Cardiac fibroblast (primary cell): ENCODE measurements at regions not wholly inside any gene's neighbourhood (a gene's known extent, or its start where the extent isn't known, plus 50 kb on each side); places are given as distances from the start of the nearest gene placed in this dataset.
A peak's percentile ranks its signal among the peaks of the same experiment; 100 is the strongest.

Source experiments
- DNase-seq, 2 donors: peaks; one replicate each; pipeline versions ENCODE4 v3.0.0 to v3.0.0-alpha.2; 2010; ENCODE audit warnings: low read depth in 2 of 2
- H3K4me3 ChIP-seq, 2 donors: replicated peaks in 1 of 2; 1 replicate in 1 of 2; 2 replicates in 1 of 2; pipeline ENCODE4 v1.5.1; 2011; ENCODE audit warnings: low read depth in 2 of 2, low read length in 2 of 2, mild to moderate bottlenecking in 2 of 2, moderate library complexity in 1 of 2
- TF ChIP-seq, protein P1 (sequence below): IDR thresholded peaks from one replicate; pipeline ENCODE4 v1.5.1; 2011; ENCODE audit warnings: low read depth, mild to moderate bottlenecking, low read length, inconsistent platforms

DNA sequence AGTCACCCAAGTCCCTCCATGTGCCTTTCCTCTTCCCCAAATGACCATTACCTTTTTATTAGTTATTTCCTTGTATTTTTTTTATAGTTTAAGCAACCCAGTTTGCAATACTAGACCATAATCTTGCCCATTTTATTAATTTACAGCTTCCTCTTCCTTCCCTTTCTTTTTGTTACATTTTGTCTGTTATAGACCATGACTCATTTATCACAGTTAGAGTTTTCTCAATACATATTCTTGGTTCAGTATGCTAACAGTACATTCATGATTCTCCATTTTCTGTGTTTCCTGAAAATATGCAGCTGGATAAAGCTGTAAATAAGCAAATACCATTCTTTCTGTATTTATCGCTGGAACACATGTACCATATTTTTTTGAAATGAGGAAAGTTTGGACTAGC lies 376.7 kb upstream of the RAG2 start:
- TF ChIP-seq, protein P1, sequence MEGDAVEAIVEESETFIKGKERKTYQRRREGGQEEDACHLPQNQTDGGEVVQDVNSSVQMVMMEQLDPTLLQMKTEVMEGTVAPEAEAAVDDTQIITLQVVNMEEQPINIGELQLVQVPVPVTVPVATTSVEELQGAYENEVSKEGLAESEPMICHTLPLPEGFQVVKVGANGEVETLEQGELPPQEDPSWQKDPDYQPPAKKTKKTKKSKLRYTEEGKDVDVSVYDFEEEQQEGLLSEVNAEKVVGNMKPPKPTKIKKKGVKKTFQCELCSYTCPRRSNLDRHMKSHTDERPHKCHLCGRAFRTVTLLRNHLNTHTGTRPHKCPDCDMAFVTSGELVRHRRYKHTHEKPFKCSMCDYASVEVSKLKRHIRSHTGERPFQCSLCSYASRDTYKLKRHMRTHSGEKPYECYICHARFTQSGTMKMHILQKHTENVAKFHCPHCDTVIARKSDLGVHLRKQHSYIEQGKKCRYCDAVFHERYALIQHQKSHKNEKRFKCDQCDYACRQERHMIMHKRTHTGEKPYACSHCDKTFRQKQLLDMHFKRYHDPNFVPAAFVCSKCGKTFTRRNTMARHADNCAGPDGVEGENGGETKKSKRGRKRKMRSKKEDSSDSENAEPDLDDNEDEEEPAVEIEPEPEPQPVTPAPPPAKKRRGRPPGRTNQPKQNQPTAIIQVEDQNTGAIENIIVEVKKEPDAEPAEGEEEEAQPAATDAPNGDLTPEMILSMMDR, result no peak
- H3K4me3 ChIP-seq, result no peak overlapping the region
- no peak for DNase-seq

DNA sequence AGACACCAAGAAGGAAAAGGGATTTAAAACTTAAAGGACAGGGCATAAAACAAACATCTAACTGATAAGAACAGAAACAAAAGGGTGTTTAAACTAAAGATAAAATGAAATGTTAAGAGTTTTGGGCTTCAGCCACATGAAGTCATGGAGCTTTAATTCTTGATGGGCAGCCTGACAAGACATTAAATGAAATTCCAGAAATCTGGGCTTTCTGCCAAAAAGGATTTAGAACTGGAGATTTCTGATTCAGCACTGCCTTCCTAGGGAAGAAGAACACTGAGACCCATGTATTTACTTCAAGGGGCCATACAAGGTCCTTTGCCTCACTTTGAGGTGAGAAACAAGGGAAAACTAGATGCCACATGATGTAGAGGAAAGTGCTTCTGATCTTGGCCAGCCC lies 355.9 kb upstream of the RAG2 start:
- no peak overlapping the region for H3K4me3 ChIP-seq
- DNase-seq, result peak in 1 of 2 donors; percentile 4
- TF ChIP-seq, protein P1, result no peak

DNA sequence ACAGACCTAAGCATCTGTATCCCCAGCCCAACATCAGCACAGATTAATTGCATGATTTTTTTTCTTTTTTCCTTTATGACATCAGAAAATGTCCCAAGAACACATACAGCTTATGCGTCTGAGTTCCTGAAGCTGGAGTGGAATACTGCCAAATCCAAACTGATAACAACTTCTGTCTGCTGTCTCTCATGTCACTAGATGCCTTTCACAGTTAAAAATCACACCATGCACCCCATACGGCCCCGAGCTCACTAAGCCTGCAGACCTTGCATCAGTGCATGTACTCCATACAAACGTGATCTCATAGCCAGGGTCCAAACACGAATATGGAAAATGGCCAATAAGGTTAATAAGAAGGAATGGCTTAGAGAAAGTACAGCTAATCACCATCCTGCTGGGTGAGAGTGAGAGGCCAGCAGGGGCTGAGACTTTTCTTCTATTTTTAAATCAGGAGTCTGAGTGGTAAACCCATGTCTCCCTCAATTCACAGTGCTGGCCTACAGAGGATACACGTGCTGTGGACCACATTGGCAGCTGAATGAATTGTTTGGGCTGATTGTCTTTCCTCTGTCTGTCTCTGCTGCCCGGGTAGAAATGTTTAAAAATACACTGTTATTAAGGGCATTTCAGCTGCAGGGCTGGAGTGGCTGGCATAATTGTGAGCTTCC lies 350.6 kb upstream of the RAG2 start:
- H3K4me3 ChIP-seq, result no peak overlapping the region
- TF ChIP-seq, protein P1, result no peak
- no peak for DNase-seq

DNA sequence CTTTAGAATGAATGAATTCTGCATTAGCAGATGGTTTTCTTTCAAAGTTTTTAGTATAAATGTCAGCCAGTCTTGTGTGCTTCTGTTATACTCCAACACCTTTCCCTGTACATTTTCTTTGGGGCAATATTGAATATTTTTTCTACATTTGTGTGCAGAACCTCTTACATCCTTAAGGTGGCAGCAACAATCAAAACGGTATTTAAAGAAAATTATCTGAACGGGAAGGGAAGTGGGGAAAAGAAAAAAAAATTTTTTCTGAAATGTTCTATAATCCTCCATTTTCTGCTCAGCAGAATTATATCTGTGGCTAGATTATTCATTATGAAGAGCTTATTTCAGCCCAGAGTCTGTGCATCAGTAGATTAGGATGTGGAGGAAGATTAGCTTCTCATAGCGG lies 347.3 kb upstream of the RAG2 start:
- no peak overlapping the region for H3K4me3 ChIP-seq
- DNase-seq, result peak; percentile 13 to 22
- TF ChIP-seq, protein P1, result peak; percentile 30

DNA sequence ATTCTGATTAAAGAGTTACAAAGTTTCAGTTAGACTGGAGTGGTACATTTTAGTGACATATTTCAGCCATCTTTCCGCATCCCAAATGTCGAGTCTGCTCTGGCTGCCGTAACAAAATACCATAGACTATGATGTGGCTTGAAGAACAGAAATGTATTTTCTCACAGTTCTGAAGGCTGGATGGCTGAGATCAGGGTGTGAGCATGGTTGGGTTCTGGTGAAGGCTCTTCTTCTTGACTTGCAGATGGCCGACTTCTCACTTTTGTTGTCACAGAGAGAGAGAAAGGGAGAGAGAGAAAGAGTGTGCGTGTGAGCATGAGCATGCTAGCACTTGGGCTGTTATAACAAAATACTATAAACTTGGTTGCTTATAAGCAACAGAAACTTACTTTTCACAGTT lies 335.4 kb upstream of the RAG2 start:
- TF ChIP-seq, protein P1, result no peak
- H3K4me3 ChIP-seq, result no peak overlapping the region

DNA sequence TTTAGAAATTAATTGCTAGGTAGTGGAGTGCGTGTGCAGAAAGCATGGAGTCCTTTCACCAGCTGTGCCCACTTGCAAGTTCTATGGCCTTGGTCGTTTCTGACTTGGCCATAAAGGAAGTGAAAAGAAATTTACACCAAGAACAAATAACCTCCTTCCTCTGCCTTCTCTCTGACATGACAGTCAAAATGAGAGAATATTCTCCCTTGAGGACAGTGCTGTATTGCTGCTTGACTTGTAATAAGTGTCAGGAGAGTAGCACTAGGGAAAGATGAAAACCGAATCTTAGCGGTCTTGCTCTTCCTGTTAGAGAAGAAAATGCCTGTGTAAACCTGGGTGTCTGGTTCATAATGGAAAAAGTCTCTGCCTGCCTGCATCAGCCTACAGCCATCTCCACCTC lies 333.1 kb upstream of the RAG2 start:
- TF ChIP-seq, protein P1, result no peak

More for the DNA sequence above, 335.4 kb upstream of the RAG2 start:
- no peak for DNase-seq

DNA sequence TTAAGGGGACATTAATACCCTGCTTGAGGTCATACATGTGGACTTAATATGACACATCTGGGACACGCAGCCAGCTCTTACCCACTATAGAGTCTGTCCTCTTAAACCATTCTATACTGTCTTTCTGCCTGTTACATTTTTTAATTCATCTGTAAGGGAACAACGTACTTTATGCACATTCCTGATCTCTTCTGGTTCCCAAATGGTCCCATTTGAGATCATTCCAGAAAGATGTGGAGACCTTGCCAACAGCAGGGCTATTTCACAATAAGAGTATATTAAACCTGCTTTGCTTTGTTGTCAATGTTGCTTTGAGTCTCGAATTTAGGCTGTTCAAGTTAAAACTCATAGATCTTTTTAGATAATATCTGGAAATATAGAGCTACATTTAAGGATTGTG lies 332.2 kb upstream of the RAG2 start:
- DNase-seq, result no peak
- TF ChIP-seq, protein P1, result no peak
- no peak overlapping the region for H3K4me3 ChIP-seq

More for the DNA sequence above, 333.1 kb upstream of the RAG2 start:
- H3K4me3 ChIP-seq, result no peak overlapping the region
- no peak for DNase-seq
